Psoas muscle (tissue), 7 donors: ENCODE measurements at regions not wholly inside any gene's neighbourhood (a gene's known extent, or its start where the extent isn't known, plus 50 kb on each side); places are given as distances from the start of the nearest gene placed in this dataset.

Experiments
- ATAC-seq, 4 donors: fragments of 200-7000 bp; cut with Tn5 transposase; one replicate each; pipeline ENCODE4 v1.9.1; 2020; ENCODE audit warnings: moderate library complexity in 3 of 4, mild to moderate bottlenecking in 2 of 4
- DNase-seq, 2 donors: peaks; one replicate each; pipeline ENCODE4 v3.0.0-alpha.2; 2020
- H3K27ac ChIP-seq: fragments of 200-600 bp; one replicate; pipeline ENCODE4 v1.8.0; 2022
- H3K27me3 ChIP-seq, 3 donors: fragments of 200-600 bp in 1 of 3; one replicate each; pipeline versions ENCODE4 v1.6.1 to v1.8.0; 2013 to 2022; ENCODE audit warnings: low read length in 2 of 3, mild to moderate bottlenecking in 2 of 3, moderate library complexity in 1 of 3; ENCODE audit not compliant: insufficient read depth in 3 of 3
- H3K36me3 ChIP-seq, 2 donors: fragments of 200-600 bp in 1 of 2; one replicate each; pipeline versions ENCODE4 v1.6.1 to v1.8.0; 2013 to 2022; ENCODE audit warnings: low read depth in 1 of 2, mild to moderate bottlenecking in 1 of 2, moderate library complexity in 1 of 2; ENCODE audit not compliant: insufficient read depth in 1 of 2
- H3K4me1 ChIP-seq: fragments of 200-600 bp; one replicate; pipeline ENCODE4 v1.8.0; 2022
- H3K4me3 ChIP-seq: fragments of 200-600 bp; one replicate; pipeline ENCODE4 v1.8.0; 2022; ENCODE audit warnings: mild to moderate bottlenecking
- H3K9me3 ChIP-seq: fragments of 200-600 bp; one replicate; pipeline ENCODE4 v1.8.0; 2022
- WGBS, 3 donors: extraction: QIAGEN DNeasy Blood & Tissue Kit; methylation state at CpG; one replicate each; pipeline versions ENCODE4 v1.1.6 to v1.1.7; 2013; 5-methylcytosine and 5-hydroxymethylcytosine counted together
- intact Hi-C, 2 donors: fragments of 100-400 bp; cut with DNase I; formaldehyde crosslinking; loops; one replicate each; pipeline versions ENCODE4 v1.11.0 to v1.14.2; 2022
- TF ChIP-seq, protein P1 (sequence below): fragments of 200-600 bp; IDR thresholded peaks from one replicate; pipeline ENCODE4 v1.8.0; 2022; ENCODE audit warnings: antibody characterized with exemption
- donor health status: healthy with polysubstance abuse.
- donor health status: DM: no; HTN: no; CAD: no; lungs with moderate emphysema.
- donor health status: Bipolar disorder and iron deficiency.
- donor health status: healthy.
- donor health status: DM: yes; HTN: yes; CAD: no.
- donor health status: DM: no; HTN: no; CAD: no.
- donor health status: DM: yes; HTN: yes; CAD: no.

DNA sequence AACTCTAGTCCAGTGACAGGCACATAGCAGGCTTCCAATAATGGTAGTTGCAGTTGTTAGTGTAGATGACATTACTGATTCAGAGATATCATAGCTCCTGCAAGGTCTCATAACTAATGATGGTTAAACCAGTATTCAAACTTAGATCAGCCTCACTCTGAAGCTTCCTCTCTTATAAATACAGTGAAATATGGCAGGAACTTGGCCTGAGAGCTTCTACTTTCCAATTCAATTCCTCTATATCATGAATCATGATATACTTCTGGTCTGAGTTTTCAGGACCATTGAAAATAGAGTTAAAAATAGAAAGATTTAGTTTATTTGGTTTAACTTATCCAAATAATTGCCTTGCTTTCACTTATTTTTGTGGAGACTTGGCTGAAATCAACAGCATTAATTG, 167.5 kb upstream of the NOVA1 start:
- no peaks in the 10 kb centered on the region for H3K27me3 ChIP-seq
- TF ChIP-seq, protein P1, sequence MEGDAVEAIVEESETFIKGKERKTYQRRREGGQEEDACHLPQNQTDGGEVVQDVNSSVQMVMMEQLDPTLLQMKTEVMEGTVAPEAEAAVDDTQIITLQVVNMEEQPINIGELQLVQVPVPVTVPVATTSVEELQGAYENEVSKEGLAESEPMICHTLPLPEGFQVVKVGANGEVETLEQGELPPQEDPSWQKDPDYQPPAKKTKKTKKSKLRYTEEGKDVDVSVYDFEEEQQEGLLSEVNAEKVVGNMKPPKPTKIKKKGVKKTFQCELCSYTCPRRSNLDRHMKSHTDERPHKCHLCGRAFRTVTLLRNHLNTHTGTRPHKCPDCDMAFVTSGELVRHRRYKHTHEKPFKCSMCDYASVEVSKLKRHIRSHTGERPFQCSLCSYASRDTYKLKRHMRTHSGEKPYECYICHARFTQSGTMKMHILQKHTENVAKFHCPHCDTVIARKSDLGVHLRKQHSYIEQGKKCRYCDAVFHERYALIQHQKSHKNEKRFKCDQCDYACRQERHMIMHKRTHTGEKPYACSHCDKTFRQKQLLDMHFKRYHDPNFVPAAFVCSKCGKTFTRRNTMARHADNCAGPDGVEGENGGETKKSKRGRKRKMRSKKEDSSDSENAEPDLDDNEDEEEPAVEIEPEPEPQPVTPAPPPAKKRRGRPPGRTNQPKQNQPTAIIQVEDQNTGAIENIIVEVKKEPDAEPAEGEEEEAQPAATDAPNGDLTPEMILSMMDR = no peak
- ATAC-seq = no peak
- no peak overlapping the region for H3K4me3 ChIP-seq
- intact Hi-C loops = no loop called here
- no peak for DNase-seq
- no peak overlapping the region for H3K27ac ChIP-seq
- H3K36me3 ChIP-seq = no peaks in the 10 kb centered on the region
- H3K9me3 ChIP-seq = no peaks in the 10 kb centered on the region
- H3K4me1 ChIP-seq = no peaks in the 10 kb centered on the region

DNA sequence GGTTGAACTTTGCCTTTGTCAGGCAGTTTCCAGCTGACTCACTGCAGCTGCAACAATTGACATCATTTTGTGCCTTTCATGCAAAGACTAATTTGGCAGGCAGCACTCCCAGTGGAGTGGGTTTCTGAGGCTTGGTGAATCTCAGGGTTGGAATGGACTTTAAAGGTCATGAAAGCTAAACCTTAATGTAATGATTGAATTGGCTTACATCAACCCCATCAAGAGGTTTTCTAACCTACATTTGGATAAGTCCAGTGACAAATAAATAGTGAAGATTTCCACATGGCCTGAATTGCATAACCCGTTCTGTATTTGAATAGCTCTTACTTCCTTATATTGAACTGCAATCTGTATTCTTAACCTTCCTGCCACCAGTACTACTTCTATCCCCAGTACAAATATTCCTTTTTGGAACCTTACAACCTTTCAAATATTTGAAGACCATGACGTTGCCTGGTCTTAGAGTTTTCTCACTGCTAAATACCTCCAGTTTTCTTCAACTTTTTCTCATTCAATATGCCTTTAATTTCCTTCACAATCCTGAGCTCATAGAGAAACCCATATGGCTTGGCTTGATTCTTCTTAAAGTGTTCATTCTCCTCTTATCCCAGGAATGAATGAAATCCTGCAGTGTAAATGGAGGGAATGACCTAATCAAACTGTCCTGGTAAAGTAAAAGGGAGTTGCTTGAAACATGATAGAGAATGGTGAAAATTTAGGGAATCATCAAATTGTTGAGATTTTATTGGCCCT, 168.1 kb upstream of the NOVA1 start:
- 18 to 29% (median 18%) methylated on average over 2 of the region's 2 CpGs for WGBS, 3 donors
- DNase-seq = peak; percentile 53 to 58
- no peak overlapping the region for H3K27ac ChIP-seq
- no peaks in the 10 kb centered on the region for H3K27me3 ChIP-seq
- intact Hi-C loops = no loop called here
- no peaks in the 10 kb centered on the region for H3K4me1 ChIP-seq
- no peaks in the 10 kb centered on the region for H3K36me3 ChIP-seq
- no peak overlapping the region for H3K4me3 ChIP-seq
- H3K9me3 ChIP-seq = no peaks in the 10 kb centered on the region
- TF ChIP-seq, protein P1 = no peak
- ATAC-seq = peak in 3 of 4 donors; percentile 15 to 54 (median 46)

DNA sequence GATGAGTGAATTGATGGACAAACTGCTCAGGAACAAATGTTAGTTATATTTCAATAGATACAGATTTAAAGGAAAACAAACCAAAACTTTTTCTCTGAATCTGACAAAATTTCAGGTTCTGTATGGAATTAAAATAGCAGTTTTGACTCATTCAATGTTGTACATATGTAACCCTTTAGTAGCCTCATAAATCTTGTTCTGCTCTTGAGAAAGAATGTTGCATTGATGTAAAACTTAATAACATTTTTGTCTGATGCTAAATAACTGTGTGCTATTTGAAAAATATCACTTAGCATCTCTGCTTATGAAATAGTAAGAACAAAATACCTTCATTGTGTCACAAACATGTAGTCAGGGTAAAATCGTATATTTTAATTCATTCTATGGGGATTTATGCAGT, 168.9 kb upstream of the NOVA1 start:
- 76 to 88% (median 86%) methylated on average over 1 of the region's 1 CpG for WGBS, 3 donors
- ATAC-seq = no peak
- Histone ChIP-seq H3K4me1 (no peaks in the 10 kb centered on the region), H3K4me3 (no peak overlapping the region), H3K27ac (no peak overlapping the region), H3K9me3 (no peaks in the 10 kb centered on the region), H3K36me3 (no peaks in the 10 kb centered on the region), H3K27me3 (no peaks in the 10 kb centered on the region)
- TF ChIP-seq, protein P1 = no peak
- intact Hi-C loops = no loop called here
- DNase-seq = no peak

DNA sequence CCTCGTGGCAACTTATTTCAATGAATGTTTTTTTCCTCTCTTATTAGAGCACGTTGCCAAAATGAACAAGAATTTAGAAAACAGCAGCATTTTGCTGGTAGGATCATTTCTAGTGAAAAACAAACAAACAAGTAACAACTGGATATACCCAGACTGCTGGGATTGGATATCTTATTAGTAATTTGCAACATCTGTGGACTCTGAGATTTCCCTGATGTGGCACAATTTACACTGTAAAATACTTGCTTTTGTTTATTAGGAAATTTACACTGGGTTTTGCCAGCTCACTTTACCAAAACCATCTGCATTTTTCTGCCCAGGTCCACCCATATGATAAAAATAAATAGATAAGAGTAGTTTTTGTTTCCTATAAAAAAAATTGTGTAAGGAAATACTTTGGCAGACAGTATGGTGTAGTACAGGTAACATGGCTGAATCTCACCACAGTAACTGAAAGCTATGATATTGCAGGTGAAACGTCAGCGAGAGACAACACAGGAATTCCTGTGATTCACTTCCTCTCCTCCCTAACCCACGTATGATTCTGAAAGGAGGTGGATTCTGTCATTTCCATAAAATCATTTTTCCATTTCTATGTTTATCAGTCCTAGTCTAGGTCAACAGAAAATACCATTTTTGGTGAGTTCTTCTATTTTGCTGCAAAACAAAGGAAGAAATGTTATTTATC, 176.2 kb upstream of the NOVA1 start:
- intact Hi-C loops = no loop called here
- TF ChIP-seq, protein P1 = no peak
- H3K36me3 ChIP-seq = no peaks in the 10 kb centered on the region
- H3K4me1 ChIP-seq = no peaks in the 10 kb centered on the region
- H3K27me3 ChIP-seq = no peaks in the 10 kb centered on the region
- DNase-seq (no peak), ATAC-seq (no peak)
- H3K9me3 ChIP-seq = no peaks in the 10 kb centered on the region
- no peak overlapping the region for H3K4me3 ChIP-seq
- 63% methylated on average over 5 of the region's 5 CpGs for WGBS, 3 donors
- H3K27ac ChIP-seq = no peak overlapping the region
